BJ (cell line): ENCODE measurements at regions not wholly inside any gene's neighbourhood (a gene's known extent, or its start where the extent isn't known, plus 50 kb on each side); places are given as distances from the start of the nearest gene placed in this dataset.

Source experiments
- CTCF ChIA-PET: fragments of 350-600 bp; formaldehyde crosslinking; extraction: SDS; loops from one replicate; lab custom pipeline; 2021; ENCODE audit warnings: antibody characterized with exemption, inconsistent platforms; lab: Yijun Ruan, JAX
- POLR2A ChIA-PET: fragments of 300-600 bp; sonication (Branson Sonifier 250); formaldehyde crosslinking; extraction: SDS; loops from one replicate; lab custom pipeline; 2021; ENCODE audit warnings: antibody characterized with exemption; lab: Charles Lee
- DNase-seq: peaks from one replicate; pipeline ENCODE4 v3.0.0-alpha.2; 2011; ENCODE audit warnings: low read depth
- H3K27me3 ChIP-seq: 2 replicates; pipeline ENCODE4 v1.6.0; 2011; ENCODE audit warnings: low read length; ENCODE audit not compliant: control insufficient read depth, insufficient read depth
- H3K36me3 ChIP-seq: 2 replicates; pipeline ENCODE4 v1.5.1; 2011; ENCODE audit warnings: low read length; ENCODE audit not compliant: control insufficient read depth, insufficient read depth
- H3K4me3 ChIP-seq: 2 replicates; pipeline ENCODE4 v1.5.1; 2011; ENCODE audit warnings: low read depth, mild to moderate bottlenecking, control low read depth, low read length
- CTCF ChIP-seq: IDR thresholded peaks from 2 replicates; pipeline ENCODE4 v1.5.1; 2011; ENCODE audit warnings: low read depth, mild to moderate bottlenecking, control low read depth, inconsistent platforms, low read length, moderate library complexity; ENCODE audit not compliant: insufficient read depth

- POLR2A ChIA-PET: no interaction called here
These were observed 326.7 kb upstream of the RGS18 start for GRCh38 chr1:191831572-191831971.

GRCh38 chr1:191839891-191840290 is 318.4 kb upstream of the RGS18 start:
- no peak overlapping the region for H3K4me3 ChIP-seq
- H3K27me3 ChIP-seq: no peaks in the 10 kb centered on the region
- POLR2A ChIA-PET: no interaction called here
- no peaks in the 10 kb centered on the region for H3K36me3 ChIP-seq
- CTCF ChIA-PET: no interaction called here
- no peak for DNase-seq
- TF ChIP-seq CTCF: no peak

More at GRCh38 chr1:191831572-191831971, 326.7 kb upstream of the RGS18 start:
- no peak for DNase-seq
- no peak for TF ChIP-seq CTCF
- Histone ChIP-seq H3K36me3 (no peaks in the 10 kb centered on the region), H3K4me3 (no peak overlapping the region), H3K27me3 (no peaks in the 10 kb centered on the region)
- CTCF ChIA-PET: no interaction called here

GRCh38 chr1:191851799-191852595 is 306.3 kb upstream of the RGS18 start:
- CTCF ChIA-PET: interaction anchor here (0.6 to 0.7 kb wide), 2 partner anchors 30 to 356 kb away, joined by 3 read pairs; no protein-coding TSS in a partner anchor

GRCh38 chr1:191852907-191853306 is 305.4 kb upstream of the RGS18 start:
- H3K36me3 ChIP-seq: no peaks in the 10 kb centered on the region
- ChIA-PET CTCF (interaction anchor here (0.6 to 0.7 kb wide), 2 partner anchors 29 to 357 kb away, joined by 3 read pairs; no protein-coding TSS in a partner anchor), POLR2A (no interaction called here)

More at GRCh38 chr1:191851799-191852595, 306.3 kb upstream of the RGS18 start:
- no peak overlapping the region for H3K4me3 ChIP-seq
- TF ChIP-seq CTCF: no peak
- POLR2A ChIA-PET: no interaction called here
- H3K27me3 ChIP-seq: no peaks in the 10 kb centered on the region
- H3K36me3 ChIP-seq: no peaks in the 10 kb centered on the region
- DNase-seq: no peak

GRCh38 chr1:191857600-191857999 is 300.7 kb upstream of the RGS18 start:
- no peaks in the 10 kb centered on the region for H3K27me3 ChIP-seq
- no peak for DNase-seq
- ChIA-PET CTCF (no interaction called here), POLR2A (no interaction called here)
- no peak overlapping the region for H3K4me3 ChIP-seq
- H3K36me3 ChIP-seq: no peaks in the 10 kb centered on the region
- no peak for TF ChIP-seq CTCF

More at GRCh38 chr1:191852907-191853306, 305.4 kb upstream of the RGS18 start:
- DNase-seq: no peak
- no peak overlapping the region for H3K4me3 ChIP-seq
- TF ChIP-seq CTCF: no peak
- no peaks in the 10 kb centered on the region for H3K27me3 ChIP-seq
